Ovary (tissue), 3 donors: ENCODE measurements at regions not wholly inside any gene's neighbourhood (a gene's known extent, or its start where the extent isn't known, plus 50 kb on each side); places are given as distances from the start of the nearest gene placed in this dataset.

Source experiments
- POLR2A ChIP-seq: fragments of 450-650 bp; IDR thresholded peaks from one replicate; pipeline ENCODE4 v1.6.1; 2017; ENCODE audit warnings: antibody characterized with exemption, mild to moderate bottlenecking, moderate library complexity
- TF ChIP-seq, protein P1 (sequence below), 3 donors: fragments of 450-650 bp in 2 of 3; fragments of 200-600 bp in 1 of 3; IDR thresholded peaks; one replicate each; pipeline versions ENCODE4 v1.5.1 to v1.8.0; 2016 to 2022; ENCODE audit warnings: antibody characterized with exemption in 3 of 3, mild to moderate bottlenecking in 1 of 3
- donor health status: DM: no; HTN: no; CAD: no.

DNA sequence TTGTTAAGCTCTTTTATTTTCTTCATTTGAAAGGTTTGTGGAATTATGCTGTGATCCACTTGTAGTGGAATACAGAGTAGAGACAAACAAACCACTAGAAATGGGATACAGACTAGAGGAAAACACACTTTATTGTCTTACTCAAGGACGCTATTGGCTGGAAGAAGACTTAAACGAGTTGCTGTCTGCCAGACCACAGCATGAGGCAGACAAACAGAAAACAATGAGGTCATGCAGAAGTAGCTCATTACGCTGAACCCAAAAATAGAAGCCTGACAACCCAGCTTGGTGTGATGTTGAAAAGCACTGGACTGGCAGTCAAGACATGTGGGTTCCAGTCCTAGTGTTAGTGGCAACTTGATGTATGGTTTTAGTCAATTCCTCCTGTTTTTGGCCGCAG, 62.4 kb upstream of the P3H2 start:
- TF ChIP-seq, protein P1, sequence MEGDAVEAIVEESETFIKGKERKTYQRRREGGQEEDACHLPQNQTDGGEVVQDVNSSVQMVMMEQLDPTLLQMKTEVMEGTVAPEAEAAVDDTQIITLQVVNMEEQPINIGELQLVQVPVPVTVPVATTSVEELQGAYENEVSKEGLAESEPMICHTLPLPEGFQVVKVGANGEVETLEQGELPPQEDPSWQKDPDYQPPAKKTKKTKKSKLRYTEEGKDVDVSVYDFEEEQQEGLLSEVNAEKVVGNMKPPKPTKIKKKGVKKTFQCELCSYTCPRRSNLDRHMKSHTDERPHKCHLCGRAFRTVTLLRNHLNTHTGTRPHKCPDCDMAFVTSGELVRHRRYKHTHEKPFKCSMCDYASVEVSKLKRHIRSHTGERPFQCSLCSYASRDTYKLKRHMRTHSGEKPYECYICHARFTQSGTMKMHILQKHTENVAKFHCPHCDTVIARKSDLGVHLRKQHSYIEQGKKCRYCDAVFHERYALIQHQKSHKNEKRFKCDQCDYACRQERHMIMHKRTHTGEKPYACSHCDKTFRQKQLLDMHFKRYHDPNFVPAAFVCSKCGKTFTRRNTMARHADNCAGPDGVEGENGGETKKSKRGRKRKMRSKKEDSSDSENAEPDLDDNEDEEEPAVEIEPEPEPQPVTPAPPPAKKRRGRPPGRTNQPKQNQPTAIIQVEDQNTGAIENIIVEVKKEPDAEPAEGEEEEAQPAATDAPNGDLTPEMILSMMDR (IDR thresholded peaks at IDR 0.05) = no peak
- no peak for TF ChIP-seq POLR2A
